Right lobe of liver (tissue), 4 donors: ENCODE measurements at regions not wholly inside any gene's neighbourhood (a gene's known extent, or its start where the extent isn't known, plus 50 kb on each side); places are given as distances from the start of the nearest gene placed in this dataset.

Experiments used
- POLR2A ChIP-seq: fragments of 450-650 bp; IDR thresholded peaks from one replicate; pipeline ENCODE4 v1.6.1; 2017; ENCODE audit warnings: antibody characterized with exemption, mild to moderate bottlenecking
- TF ChIP-seq, protein P1 (sequence below), 4 donors: fragments of 200-600 bp in 3 of 4; fragments of 450-650 bp in 1 of 4; IDR thresholded peaks; one replicate each; pipeline versions ENCODE4 v1.5.1 to v1.8.0; 2016 to 2022; ENCODE audit warnings: antibody characterized with exemption in 4 of 4, mild to moderate bottlenecking in 2 of 4
- donor health status: DM: no; HTN: no; CAD: no.
- donor health status: DM: no; HTN: no; CAD: no.
- donor health status: DM: no; HTN: yes; CAD: no.

DNA sequence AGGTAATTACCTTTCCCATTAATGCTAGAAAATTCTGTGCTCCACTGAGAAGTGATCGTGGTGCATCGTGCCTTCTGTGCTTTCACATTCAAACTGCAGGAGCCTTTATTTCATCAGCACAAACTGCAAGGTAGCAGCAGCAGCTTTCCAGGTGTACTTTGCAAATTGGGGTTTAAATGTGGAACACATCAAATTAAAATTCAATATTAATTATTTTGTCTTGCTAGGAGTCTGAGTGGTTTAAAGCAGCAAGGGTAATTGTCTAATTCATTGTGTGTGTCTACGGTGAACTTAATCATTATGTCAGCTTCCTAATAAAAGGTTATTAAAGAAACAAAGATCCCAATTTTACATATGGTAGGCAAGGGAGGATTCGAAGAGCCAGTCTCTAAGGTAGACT is 180.8 kb upstream of the ATP5MC3 start:
- no peak for TF ChIP-seq POLR2A
- TF ChIP-seq, protein P1, sequence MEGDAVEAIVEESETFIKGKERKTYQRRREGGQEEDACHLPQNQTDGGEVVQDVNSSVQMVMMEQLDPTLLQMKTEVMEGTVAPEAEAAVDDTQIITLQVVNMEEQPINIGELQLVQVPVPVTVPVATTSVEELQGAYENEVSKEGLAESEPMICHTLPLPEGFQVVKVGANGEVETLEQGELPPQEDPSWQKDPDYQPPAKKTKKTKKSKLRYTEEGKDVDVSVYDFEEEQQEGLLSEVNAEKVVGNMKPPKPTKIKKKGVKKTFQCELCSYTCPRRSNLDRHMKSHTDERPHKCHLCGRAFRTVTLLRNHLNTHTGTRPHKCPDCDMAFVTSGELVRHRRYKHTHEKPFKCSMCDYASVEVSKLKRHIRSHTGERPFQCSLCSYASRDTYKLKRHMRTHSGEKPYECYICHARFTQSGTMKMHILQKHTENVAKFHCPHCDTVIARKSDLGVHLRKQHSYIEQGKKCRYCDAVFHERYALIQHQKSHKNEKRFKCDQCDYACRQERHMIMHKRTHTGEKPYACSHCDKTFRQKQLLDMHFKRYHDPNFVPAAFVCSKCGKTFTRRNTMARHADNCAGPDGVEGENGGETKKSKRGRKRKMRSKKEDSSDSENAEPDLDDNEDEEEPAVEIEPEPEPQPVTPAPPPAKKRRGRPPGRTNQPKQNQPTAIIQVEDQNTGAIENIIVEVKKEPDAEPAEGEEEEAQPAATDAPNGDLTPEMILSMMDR (IDR thresholded peaks at IDR 0.05), result no peak
